Myocyte (in vitro differentiated cells): ENCODE measurements at regions not wholly inside any gene's neighbourhood (a gene's known extent, or its start where the extent isn't known, plus 50 kb on each side); places are given as distances from the start of the nearest gene placed in this dataset.
"Not testable (repeated sequence)": the region's sequence is repeated elsewhere in the genome, so short reads cannot be mapped to it uniquely, and the experiment has no call there.

Experiments
- DNase-seq: peaks from one replicate; pipeline ENCODE4 v3.0.0-alpha.2; 2012; ENCODE audit warnings: low read depth

DNA sequence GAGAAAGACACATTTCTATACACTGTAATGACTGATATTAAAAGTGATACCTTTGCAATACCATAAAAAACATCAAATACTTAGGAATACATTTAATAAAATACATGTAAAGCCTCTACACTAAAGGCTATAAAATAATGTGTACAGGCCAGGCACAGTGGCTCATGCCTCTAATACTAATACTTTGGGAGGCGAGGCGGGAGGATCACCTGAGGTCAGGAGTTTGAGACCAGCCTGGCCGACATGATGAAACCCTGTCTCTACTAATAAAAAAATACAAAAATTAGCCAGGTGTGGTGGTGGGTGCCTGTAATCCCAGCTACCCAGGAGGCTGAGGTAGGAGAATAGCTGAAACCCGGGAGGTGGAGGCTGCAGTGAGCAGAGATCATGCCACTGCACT is 59.8 kb upstream of the RTL6 start:
- DNase-seq: not testable (repeated sequence)

DNA sequence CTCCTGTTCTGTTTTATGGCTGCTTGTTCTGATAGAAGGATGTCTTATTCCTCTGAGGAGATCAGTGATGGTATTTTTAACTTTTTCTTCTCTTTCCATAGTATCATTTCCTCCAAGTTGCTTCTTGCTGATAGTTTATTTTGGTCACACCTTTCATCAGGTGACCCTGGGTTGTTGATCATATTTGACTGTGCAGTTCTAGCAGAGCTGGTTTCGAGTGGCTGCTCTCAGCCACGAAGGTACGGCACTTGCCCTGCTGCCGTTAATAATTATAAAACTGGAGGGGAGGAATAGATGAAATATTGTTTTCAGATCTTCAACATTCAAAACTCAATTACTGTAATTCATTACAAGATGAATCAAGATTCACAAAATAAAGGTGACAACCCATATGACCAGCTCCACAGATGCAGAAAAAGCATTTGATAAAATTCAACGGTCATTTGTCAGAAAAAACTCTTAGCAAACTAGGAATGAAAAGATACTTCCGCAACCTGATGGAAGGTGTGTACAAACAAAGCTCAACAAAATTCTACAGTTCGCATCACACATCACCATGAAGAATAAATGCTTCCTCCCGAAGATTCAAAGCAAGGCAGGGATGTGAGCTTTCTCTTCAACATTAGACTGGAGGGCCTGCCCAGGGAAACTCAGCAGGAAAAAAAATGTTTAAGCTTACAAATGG is 59.2 kb upstream of the RTL6 start:
- no peak for DNase-seq

DNA sequence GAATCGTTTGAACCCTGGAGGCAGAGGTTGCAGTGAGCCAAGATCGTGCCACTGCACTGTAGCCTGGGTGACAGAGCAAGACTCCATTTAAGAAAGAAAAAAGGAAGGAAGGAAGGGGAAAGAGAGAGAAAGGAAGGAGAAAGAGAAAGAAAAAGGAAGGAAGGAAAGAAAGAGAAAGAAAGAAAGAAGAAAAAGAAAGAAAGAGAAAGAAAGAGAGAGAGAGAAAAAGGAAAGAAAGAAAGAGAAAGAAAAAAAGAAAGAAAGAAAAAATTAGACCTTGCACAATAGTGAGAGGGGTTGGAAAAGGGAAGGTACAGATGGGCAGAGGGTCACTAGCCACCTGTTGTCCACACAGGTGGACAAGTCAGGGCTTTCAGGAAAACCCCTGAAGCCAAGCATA is 57.6 kb upstream of the RTL6 start:
- DNase-seq: no peak

DNA sequence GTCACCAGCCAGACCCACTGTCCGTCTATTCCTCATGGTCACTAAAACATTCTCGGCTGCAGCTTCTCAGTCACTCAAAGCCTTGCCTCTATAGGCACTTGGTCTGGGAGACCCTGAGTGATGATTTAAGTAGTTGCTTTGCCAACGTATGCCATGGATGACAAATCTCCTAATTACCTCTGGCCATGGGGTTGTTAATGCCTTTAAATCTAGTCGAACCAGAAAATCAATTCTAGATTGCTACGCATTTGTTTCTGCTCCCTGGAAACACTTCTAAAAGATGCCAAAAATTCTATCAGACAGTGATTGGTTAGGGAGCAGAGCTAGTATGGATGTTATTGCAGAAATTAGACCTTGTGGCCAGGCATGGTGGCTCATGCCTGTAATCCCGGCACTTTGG is 57.0 kb upstream of the RTL6 start:
- DNase-seq: no peak

DNA sequence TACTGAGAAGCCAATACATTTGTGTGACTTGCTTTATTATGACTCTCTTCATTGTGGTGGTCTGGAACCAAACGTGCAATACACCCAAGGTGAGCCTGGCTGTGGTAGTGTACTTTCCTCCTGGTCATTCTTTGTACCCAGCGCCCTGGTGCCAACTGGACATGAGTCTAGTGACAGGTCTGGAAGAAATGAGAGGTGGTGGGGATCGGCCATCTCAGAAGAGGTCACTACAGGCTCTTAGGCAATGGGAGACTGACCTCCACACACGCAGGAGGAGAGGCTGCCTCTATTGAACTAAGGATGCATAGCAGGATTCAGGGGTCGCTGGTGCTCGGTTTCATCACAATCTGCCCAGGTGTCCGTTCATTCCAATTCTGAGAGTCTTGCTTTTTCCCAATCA is 56.4 kb upstream of the RTL6 start:
- no peak for DNase-seq

DNA sequence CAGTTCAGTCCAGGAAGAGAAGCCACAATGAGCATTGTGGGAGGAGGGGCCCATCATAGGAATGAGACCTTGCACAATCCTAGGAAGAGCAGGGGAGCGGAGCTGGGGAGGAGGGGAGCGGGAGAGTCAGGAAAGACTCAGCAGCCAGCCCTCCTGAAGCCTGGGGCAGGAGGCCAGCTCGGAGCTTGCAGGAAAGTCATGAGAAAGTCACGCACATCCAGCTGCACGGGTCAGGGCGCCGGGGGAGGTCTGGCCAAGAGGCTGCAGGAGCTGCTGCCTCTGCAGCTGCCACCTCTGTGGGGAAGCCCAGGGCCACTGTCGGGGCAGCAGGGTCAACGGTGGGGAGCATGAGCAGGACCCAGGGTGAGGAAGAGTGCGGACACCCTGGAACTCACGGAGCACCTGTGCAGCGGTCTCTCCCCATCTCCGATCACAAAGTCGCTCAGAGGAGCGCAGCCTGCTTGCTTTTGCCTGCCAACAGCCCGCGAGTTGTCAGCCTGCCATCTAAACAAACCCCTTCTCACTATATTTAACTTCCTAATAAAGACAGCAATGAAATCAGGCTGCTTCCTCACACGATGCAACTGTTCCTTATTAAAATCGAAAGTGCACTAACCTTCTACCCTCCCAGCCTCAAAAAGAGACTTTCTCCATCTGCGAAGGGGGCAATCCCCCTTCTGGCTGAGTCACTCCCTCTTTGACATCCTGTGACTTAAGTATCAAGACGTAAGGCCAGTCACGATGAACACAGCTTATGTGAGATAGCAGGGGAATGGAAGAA is 52.9 kb upstream of the RTL6 start:
- peak; percentile 81 for DNase-seq

DNA sequence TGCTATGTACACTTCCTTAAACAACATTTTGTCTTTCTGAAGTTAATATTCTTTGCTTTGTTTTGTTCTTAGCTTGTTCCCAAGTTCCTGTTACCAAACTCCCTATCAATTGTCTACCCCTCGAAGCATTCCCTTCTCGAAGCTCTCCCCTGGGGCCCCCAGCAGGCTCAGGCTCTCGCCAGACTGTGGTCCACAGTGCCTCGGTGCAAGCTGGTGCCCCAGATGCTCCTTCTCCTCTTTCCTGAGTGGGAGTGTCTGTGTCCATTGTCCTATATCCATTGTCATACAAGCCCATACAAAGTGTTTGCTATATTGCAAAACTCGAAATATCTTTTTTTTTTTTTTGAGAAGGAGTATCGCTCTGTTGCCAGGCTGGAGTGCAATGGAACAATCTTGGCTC is 51.7 kb upstream of the RTL6 start:
- DNase-seq: no peak

DNA sequence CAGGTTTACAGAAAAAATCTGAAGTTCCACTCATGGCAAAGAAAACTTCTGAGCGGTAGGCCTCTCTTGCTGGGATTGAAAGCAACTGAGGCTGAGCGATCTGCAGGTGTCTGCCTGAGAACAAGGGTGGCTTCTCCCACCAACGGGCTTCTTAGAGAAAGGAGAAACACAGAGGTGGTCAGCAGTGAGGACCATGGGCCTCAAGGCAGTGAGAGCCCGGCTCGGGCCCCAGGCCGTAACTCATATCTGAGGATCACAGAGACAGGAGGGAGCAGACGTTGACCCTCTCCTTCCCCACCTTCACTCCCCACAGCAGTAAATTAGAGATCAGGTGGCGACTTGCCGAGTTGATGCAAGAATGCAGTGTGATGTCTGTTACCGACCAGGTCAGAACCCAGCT is 50.9 kb upstream of the RTL6 start:
- no peak for DNase-seq
